ENCODE measurements at regions not wholly inside any gene's neighbourhood (a gene's known extent, or its start where the extent isn't known, plus 50 kb on each side); places are given as distances from the start of the nearest gene placed in this dataset.

GRCh38 chr21:27070861-27071670, 104.2 kb upstream of the ADAMTS5 start:
- Histone ChIP-seq H3K27me3 (replicated peaks; ENCODE audit: control insufficient read depth, insufficient read depth, low read length) (no peaks in the 10 kb centered on the region), H3K4me3 (replicated peaks; ENCODE audit: low read depth, low read length) (no peak overlapping the region), H3K36me3 (ENCODE audit: control insufficient read depth, insufficient read depth, low read length) (no peaks in the 10 kb centered on the region)
- no peak for TF ChIP-seq CTCF (IDR thresholded peaks at IDR 0.05; ENCODE audit: insufficient read depth, low read length, poor library complexity, severe bottlenecking)
- no peak for DNase-seq (ENCODE audit: extremely low read depth, insufficient read length)

DNA sequence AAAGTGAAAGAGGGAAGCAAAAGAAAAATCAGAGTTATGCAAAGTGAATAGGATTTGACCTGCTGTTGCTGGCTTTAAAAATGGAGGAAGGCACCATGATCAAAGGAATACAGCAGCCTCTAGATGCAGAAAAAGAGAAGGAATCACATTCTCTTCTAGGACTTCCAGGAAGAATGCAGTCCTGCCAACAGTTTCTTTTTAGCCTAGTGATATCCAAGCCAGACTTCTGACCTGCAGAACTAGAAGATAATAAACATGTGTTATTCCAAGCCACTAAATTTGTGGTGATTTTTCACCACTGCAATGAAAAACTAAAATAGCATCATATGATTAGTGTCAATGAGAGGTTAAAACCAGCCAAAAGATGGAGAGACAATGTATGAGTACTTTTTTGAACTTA, 101.9 kb upstream of the ADAMTS5 start:
- no peak overlapping the region for H3K4me3 ChIP-seq (replicated peaks; ENCODE audit: low read depth, low read length)
- no peaks in the 10 kb centered on the region for H3K36me3 ChIP-seq (ENCODE audit: control insufficient read depth, insufficient read depth, low read length)
- no peaks in the 10 kb centered on the region for H3K27me3 ChIP-seq (replicated peaks; ENCODE audit: control insufficient read depth, insufficient read depth, low read length)
- DNase-seq (ENCODE audit: extremely low read depth, insufficient read length), result no peak
- no peak for TF ChIP-seq CTCF (IDR thresholded peaks at IDR 0.05; ENCODE audit: insufficient read depth, low read length, poor library complexity, severe bottlenecking)

DNA sequence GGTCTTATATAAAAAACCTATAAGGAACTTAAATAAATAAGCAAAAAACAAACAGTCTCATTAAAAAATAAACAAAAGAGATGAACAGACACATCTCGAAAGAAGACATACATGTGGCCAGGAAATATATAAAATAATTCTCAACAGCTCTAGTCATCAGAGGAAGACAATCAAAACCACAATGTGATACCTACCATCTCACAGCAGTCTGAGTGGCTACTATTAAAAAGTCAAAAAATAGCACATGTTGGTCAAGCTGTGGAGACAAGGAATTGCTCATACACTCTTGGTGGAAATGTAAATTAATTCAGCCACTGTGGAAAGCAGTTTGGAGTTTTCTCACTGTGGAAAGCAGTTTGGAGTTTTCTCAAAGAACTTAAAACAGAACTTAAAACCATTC, 100.3 kb upstream of the ADAMTS5 start:
- Histone ChIP-seq H3K27me3 (replicated peaks; ENCODE audit: control insufficient read depth, insufficient read depth, low read length) (no peaks in the 10 kb centered on the region), H3K4me3 (replicated peaks; ENCODE audit: low read depth, low read length) (no peak overlapping the region), H3K36me3 (ENCODE audit: control insufficient read depth, insufficient read depth, low read length) (no peaks in the 10 kb centered on the region)
- no peak for DNase-seq (ENCODE audit: extremely low read depth, insufficient read length)
- TF ChIP-seq CTCF (IDR thresholded peaks at IDR 0.05; ENCODE audit: insufficient read depth, low read length, poor library complexity, severe bottlenecking), result no peak

GRCh38 chr21:27062443-27062842, 95.6 kb upstream of the ADAMTS5 start:
- H3K4me3 ChIP-seq (replicated peaks; ENCODE audit: low read depth, low read length), result no peak overlapping the region
- no peak for TF ChIP-seq CTCF (IDR thresholded peaks at IDR 0.05; ENCODE audit: insufficient read depth, low read length, poor library complexity, severe bottlenecking)
- no peaks in the 10 kb centered on the region for H3K27me3 ChIP-seq (replicated peaks; ENCODE audit: control insufficient read depth, insufficient read depth, low read length)
- no peaks in the 10 kb centered on the region for H3K36me3 ChIP-seq (ENCODE audit: control insufficient read depth, insufficient read depth, low read length)
- DNase-seq (ENCODE audit: extremely low read depth, insufficient read length), result no peak

- no peaks in the 10 kb centered on the region for H3K27me3 ChIP-seq (replicated peaks; ENCODE audit: control insufficient read depth, insufficient read depth, low read length)
- H3K4me3 ChIP-seq (replicated peaks; ENCODE audit: low read depth, low read length), result no peak overlapping the region
- H3K36me3 ChIP-seq (ENCODE audit: control insufficient read depth, insufficient read depth, low read length), result no peaks in the 10 kb centered on the region
- no peak for DNase-seq (ENCODE audit: extremely low read depth, insufficient read length)
- TF ChIP-seq CTCF (IDR thresholded peaks at IDR 0.05; ENCODE audit: insufficient read depth, low read length, poor library complexity, severe bottlenecking), result no peak
These were observed 94.9 kb upstream of the ADAMTS5 start for GRCh38 chr21:27061770-27062169.
